HUES64 (cell line): ENCODE measurements at regions not wholly inside any gene's neighbourhood (a gene's known extent, or its start where the extent isn't known, plus 50 kb on each side); places are given as distances from the start of the nearest gene placed in this dataset.
"Not testable (repeated sequence)": the region's sequence is repeated elsewhere in the genome, so short reads cannot be mapped to it uniquely, and the experiment has no call there.

Experiments
- H3K27ac ChIP-seq: 2 replicates; pipeline ENCODE4 v1.7.0; 2013; ENCODE audit warnings: low read depth, low read length, inconsistent platforms
- H3K27me3 ChIP-seq: 2 replicates; pipeline ENCODE4 v1.6.1; 2013; ENCODE audit warnings: mild to moderate bottlenecking, low read length; ENCODE audit not compliant: insufficient read depth
- H3K36me3 ChIP-seq: 2 replicates; pipeline ENCODE4 v1.6.1; 2013; ENCODE audit warnings: mild to moderate bottlenecking, low read length; ENCODE audit not compliant: insufficient read depth
- H3K4me1 ChIP-seq: 2 replicates; pipeline ENCODE4 v1.6.1; 2013; ENCODE audit warnings: mild to moderate bottlenecking, low read length, moderate library complexity; ENCODE audit not compliant: insufficient read depth
- H3K4me3 ChIP-seq: 2 replicates; pipeline ENCODE4 v1.5.1; 2013; ENCODE audit warnings: mild to moderate bottlenecking, low read length, moderate library complexity
- H3K9ac ChIP-seq: 2 replicates; pipeline ENCODE4 v1.6.1; 2013; ENCODE audit warnings: mild to moderate bottlenecking, low read depth, low read length
- H3K9me3 ChIP-seq: 2 replicates; pipeline ENCODE4 v1.6.1; 2013; ENCODE audit warnings: low read depth, low read length; ENCODE audit not compliant: insufficient read depth
- WGBS: fragments of 150-250, 120-280 bp; methylation state at CpG from one replicate; pipeline ENCODE4 v1.1.7; 2013; ENCODE audit warnings: missing lambda C conversion rate; 5-methylcytosine and 5-hydroxymethylcytosine counted together

GRCh38 chr9:67800170-67800569, 58.6 kb upstream of the ANKRD20A1 start:
- WGBS, result 97% methylated on average over 3 of the region's 7 CpGs
- H3K27ac ChIP-seq, H3K36me3 ChIP-seq, H3K4me1 ChIP-seq, H3K9me3 ChIP-seq, H3K4me3 ChIP-seq, H3K9ac ChIP-seq, H3K27me3 ChIP-seq: not testable (repeated sequence)
